ENCODE measurements at regions not wholly inside any gene's neighbourhood (a gene's known extent, or its start where the extent isn't known, plus 50 kb on each side); places are given as distances from the start of the nearest gene placed in this dataset.
A peak's percentile ranks its signal among the peaks of the same experiment; 100 is the strongest.

DNA sequence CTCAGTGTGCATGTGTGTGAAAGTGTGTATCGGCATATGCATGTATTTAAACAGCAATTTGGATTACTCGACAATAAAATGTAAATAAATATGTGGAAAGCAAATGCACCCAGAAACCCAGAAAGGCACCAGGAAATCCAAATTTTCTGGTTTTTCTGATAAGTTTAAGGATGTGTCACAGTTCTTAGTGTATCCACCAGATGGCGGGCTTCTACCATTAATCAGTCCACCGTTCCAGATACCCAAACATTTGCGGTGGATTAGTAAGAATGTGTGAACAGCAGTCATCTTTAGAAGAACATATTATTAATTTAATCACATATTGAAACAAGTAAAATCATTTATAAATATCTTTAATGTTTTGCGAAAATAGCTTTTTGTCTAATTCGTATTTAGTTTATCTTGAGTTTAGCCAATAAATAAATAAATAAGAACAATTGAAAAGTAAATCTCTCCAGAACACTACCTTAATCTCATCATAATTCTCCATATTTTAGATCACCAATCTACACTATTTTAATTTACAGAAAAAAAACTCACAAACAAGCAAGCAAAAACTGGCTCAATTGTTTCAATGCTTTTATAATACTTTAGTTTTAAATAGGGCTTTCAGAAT, 298.9 kb downstream of the DSEL start:
- Mint-ChIP-seq H3K27me3 (ENCODE audit: low read depth) (no peaks in the 10 kb centered on the region), H3K9me3 (ENCODE audit: low read depth) (peaks cover 6% of the 10 kb centered on the region), H3K27ac (ENCODE audit: unreplicated experiment) (no peak overlapping the region), H3K36me3 (ENCODE audit: low read depth) (no peaks in the 10 kb centered on the region), H3K4me1 (ENCODE audit: low read depth) (peaks cover 20% of the 10 kb centered on the region), H3K4me3 (ENCODE audit: unreplicated experiment) (no peak overlapping the region)
- no peak for DNase-seq (ENCODE audit: low spot score)
- TF ChIP-seq, protein P1, sequence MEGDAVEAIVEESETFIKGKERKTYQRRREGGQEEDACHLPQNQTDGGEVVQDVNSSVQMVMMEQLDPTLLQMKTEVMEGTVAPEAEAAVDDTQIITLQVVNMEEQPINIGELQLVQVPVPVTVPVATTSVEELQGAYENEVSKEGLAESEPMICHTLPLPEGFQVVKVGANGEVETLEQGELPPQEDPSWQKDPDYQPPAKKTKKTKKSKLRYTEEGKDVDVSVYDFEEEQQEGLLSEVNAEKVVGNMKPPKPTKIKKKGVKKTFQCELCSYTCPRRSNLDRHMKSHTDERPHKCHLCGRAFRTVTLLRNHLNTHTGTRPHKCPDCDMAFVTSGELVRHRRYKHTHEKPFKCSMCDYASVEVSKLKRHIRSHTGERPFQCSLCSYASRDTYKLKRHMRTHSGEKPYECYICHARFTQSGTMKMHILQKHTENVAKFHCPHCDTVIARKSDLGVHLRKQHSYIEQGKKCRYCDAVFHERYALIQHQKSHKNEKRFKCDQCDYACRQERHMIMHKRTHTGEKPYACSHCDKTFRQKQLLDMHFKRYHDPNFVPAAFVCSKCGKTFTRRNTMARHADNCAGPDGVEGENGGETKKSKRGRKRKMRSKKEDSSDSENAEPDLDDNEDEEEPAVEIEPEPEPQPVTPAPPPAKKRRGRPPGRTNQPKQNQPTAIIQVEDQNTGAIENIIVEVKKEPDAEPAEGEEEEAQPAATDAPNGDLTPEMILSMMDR (IDR thresholded peaks at IDR 0.05): peak; percentile 95

DNA sequence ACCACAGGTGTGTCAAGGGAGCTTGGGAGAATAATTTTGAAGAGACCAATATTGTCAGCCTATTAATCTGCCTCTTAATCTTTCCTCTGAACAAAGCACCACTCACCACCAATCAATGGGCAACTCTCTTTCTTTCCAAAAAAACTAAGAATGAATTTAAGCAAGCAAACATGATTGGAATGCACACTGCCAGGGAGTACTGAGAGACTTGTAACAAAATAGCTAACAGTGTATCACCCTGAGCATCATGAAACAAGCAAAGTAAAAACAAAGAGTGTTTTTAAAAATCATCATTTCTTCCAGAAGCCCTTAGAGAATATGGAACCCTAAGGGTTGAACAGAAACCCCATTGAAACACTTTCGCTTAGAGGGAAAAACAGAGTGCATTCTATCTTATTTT, 299.7 kb downstream of the DSEL start:
- TF ChIP-seq, protein P1 (IDR thresholded peaks at IDR 0.05): no peak
- Mint-ChIP-seq H3K36me3 (ENCODE audit: low read depth) (no peaks in the 10 kb centered on the region), H3K27ac (ENCODE audit: unreplicated experiment) (no peak overlapping the region), H3K4me1 (ENCODE audit: low read depth) (peaks cover 20% of the 10 kb centered on the region), H3K27me3 (ENCODE audit: low read depth) (no peaks in the 10 kb centered on the region), H3K4me3 (ENCODE audit: unreplicated experiment) (no peak overlapping the region), H3K9me3 (ENCODE audit: low read depth) (peaks cover 6% of the 10 kb centered on the region)
- DNase-seq (ENCODE audit: low spot score): no peak

DNA sequence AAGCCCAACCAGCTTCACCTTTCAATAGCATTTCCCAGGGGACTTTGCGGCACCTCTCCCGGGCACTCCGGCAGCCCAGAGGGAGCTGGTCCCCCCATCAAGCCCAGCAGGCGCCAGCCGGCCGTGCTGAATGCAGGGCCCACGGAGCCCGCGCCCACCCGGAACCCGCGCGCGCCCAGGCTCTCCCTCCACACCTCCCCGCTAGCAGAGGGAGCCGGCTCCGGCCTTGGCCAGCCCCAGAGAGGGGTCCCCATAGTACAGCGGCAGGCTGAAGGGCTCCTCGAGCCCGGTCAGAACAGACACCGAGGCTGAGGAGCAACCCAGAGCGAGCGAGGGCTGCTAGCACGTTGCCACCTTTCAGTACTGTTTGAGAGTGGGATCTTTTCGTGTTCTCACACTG, 300.8 kb downstream of the DSEL start:
- TF ChIP-seq, protein P1 (IDR thresholded peaks at IDR 0.05): no peak
- peaks cover 24% of the 10 kb centered on the region for H3K4me1 Mint-ChIP-seq (ENCODE audit: low read depth)
- H3K27ac Mint-ChIP-seq (ENCODE audit: unreplicated experiment): no peak overlapping the region
- H3K36me3 Mint-ChIP-seq (ENCODE audit: low read depth): no peaks in the 10 kb centered on the region
- no peak overlapping the region for H3K4me3 Mint-ChIP-seq (ENCODE audit: unreplicated experiment)
- H3K9me3 Mint-ChIP-seq (ENCODE audit: low read depth): peaks cover 2% of the 10 kb centered on the region
- DNase-seq (ENCODE audit: low spot score): peak; percentile 85
- H3K27me3 Mint-ChIP-seq (ENCODE audit: low read depth): no peaks in the 10 kb centered on the region

DNA sequence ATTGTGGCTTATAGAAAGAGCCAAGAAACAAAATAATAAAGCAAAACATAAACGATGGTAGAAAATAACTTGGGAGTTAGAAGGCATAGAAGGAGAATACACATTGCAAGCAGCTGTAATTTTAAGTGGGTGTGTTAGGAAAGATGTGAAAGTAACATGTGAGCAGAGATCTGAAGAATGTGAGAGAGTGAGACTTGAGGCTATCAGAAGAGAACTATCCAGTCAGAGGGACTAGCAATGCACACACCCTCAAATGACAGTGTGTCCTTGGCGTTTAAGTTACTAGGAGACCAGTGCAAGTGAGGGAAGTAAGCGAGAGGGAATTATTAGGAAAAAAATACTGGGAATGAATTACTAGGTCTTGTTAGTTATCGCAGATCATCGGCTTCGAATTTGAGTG, 304.9 kb downstream of the DSEL start:
- TF ChIP-seq, protein P1 (IDR thresholded peaks at IDR 0.05): no peak
- H3K9me3 Mint-ChIP-seq (ENCODE audit: low read depth): no peaks in the 10 kb centered on the region
- no peak overlapping the region for H3K4me3 Mint-ChIP-seq (ENCODE audit: unreplicated experiment)
- DNase-seq (ENCODE audit: low spot score): no peak
- H3K4me1 Mint-ChIP-seq (ENCODE audit: low read depth): peaks cover 8% of the 10 kb centered on the region
- no peaks in the 10 kb centered on the region for H3K36me3 Mint-ChIP-seq (ENCODE audit: low read depth)
- H3K27me3 Mint-ChIP-seq (ENCODE audit: low read depth): no peaks in the 10 kb centered on the region
- no peak overlapping the region for H3K27ac Mint-ChIP-seq (ENCODE audit: unreplicated experiment)

DNA sequence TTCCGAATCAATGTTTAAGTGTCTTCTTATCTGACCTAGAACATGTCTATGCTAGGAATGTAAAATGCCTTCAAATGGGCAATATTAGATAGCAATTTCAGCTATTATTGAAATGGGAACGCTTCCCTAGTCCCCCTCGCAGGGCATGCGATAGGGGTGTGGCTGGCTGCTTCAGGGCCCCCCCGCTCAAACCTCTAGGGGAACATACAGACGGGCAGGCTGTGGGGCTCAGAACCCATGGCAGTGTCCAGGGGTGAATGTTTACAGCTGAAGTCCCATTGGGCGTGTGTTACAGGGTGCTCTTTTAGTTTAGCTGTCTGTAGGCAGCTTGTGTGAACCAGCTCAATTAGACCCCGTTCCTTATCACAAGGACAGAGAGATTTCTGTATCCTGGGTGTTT, 315.9 kb downstream of the DSEL start:
- Mint-ChIP-seq H3K9me3 (ENCODE audit: low read depth) (no peaks in the 10 kb centered on the region), H3K36me3 (ENCODE audit: low read depth) (no peaks in the 10 kb centered on the region), H3K27me3 (ENCODE audit: low read depth) (peaks cover 9% of the 10 kb centered on the region), H3K27ac (ENCODE audit: unreplicated experiment) (no peak overlapping the region), H3K4me3 (ENCODE audit: unreplicated experiment) (no peak overlapping the region), H3K4me1 (ENCODE audit: low read depth) (no peaks in the 10 kb centered on the region)
- TF ChIP-seq, protein P1 (IDR thresholded peaks at IDR 0.05): no peak
- DNase-seq (ENCODE audit: low spot score): no peak

Data from chondrocyte (in vitro differentiated cells).